ENCODE measurements at regions not wholly inside any gene's neighbourhood (a gene's known extent, or its start where the extent isn't known, plus 50 kb on each side); places are given as distances from the start of the nearest gene placed in this dataset.

GRCh38 chr7:125396466-125397151 is 467.0 kb upstream of the POT1 start (continued):
- TF ChIP-seq ZNF740 (CRISPR knock-in tag; IDR thresholded peaks at IDR 0.05) (no peak), ZNF740 (tag; IDR thresholded peaks at IDR 0.05) (no peak), CHCHD3 (CRISPR knock-in tag; IDR thresholded peaks at IDR 0.05) (no peak), PPARD (CRISPR knock-in tag; IDR thresholded peaks at IDR 0.05) (no peak), ADNP (tag; IDR thresholded peaks at IDR 0.05) (no peak), EHMT2 (IDR thresholded peaks at IDR 0.05) (no peak), KAT2B (IDR thresholded peaks at IDR 0.05; ENCODE audit: low read depth, low read length) (no peak), ERF (CRISPR knock-in tag; IDR thresholded peaks at IDR 0.05) (no peak), ZBTB8A (IDR thresholded peaks at IDR 0.05; ENCODE audit: partially characterized antibody) (no peak), ZFX (CRISPR knock-in tag; IDR thresholded peaks at IDR 0.05) (no peak), ZMIZ1 (IDR thresholded peaks at IDR 0.05; ENCODE audit: low read depth in 2 of 2, low read length in 2 of 2) (0 out of 4 replicates have a peak, but pooled peaks of 1 of the 2 experiments have one; percentile 35), ATF1 (CRISPR knock-in tag; IDR thresholded peaks at IDR 0.05) (no peak), ATF1 (tag; IDR thresholded peaks at IDR 0.05) (no peak), BRD9 (IDR thresholded peaks at IDR 0.05; ENCODE audit: low read depth, partially characterized antibody) (no peak), HNRNPH1 (optimal IDR thresholded peaks at IDR 0.05; ENCODE audit: low read depth, low read length) (no peak), MCM7 (IDR thresholded peaks at IDR 0.05) (no peak), ZNF253 (CRISPR knock-in tag; conservative IDR thresholded peaks at IDR 0.05) (no peak), FUS (optimal IDR thresholded peaks at IDR 0.05; ENCODE audit: low read depth, low read length) (no peak), PHF20 (IDR thresholded peaks at IDR 0.05; ENCODE audit: partially characterized antibody) (no peak), CREBBP (IDR thresholded peaks at IDR 0.05; ENCODE audit: low read depth, low read length) (no peak), ZNF347 (CRISPR knock-in tag; IDR thresholded peaks at IDR 0.05; ENCODE audit: low read depth) (no peak), ZNF395 (CRISPR knock-in tag; IDR thresholded peaks at IDR 0.05) (no peak), SRSF3 (IDR thresholded peaks at IDR 0.05; ENCODE audit: insufficient read depth, low read length) (no peak), POLR2A (conservative IDR thresholded peaks at IDR 0.05) (no peak), TCFL5 (CRISPR knock-in tag; conservative IDR thresholded peaks at IDR 0.05) (no peak), STAT5B (CRISPR knock-in tag; IDR thresholded peaks at IDR 0.05) (no peak)
